ENCODE measurements at regions not wholly inside any gene's neighbourhood (a gene's known extent, or its start where the extent isn't known, plus 50 kb on each side); places are given as distances from the start of the nearest gene placed in this dataset.
"Not testable (repeated sequence)": the region's sequence is repeated elsewhere in the genome, so short reads cannot be mapped to it uniquely, and the experiment has no call there.

GRCh38 chr2:144798989-144799388 is 279.1 kb upstream of the ZEB2 start:
- no peak for DNase-seq (ENCODE audit: low read depth, low spot score)

GRCh38 chr2:144798034-144798433 is 278.1 kb upstream of the ZEB2 start:
- DNase-seq (ENCODE audit: low read depth, low spot score) = no peak

DNA sequence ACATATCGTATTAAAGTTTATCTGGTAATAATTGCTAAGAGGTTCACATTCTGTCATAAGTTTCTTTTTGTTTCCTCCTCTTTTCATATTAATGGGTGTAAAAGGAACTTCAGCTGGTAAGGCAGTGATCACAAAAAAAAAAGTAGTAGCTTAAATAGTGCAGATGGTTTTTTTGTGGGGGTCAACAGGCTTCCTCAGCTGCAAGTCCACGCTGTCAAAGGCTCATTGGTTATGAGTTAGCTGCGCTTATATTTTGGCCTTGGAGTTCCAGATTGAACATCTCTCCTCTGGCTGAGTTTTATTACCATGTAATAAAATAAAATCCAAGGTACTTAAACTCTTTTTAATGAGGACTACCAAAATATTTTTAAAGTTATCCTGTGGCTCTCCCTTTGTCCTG is 277.0 kb upstream of the ZEB2 start:
- DNase-seq (ENCODE audit: low read depth, low spot score) = no peak

DNA sequence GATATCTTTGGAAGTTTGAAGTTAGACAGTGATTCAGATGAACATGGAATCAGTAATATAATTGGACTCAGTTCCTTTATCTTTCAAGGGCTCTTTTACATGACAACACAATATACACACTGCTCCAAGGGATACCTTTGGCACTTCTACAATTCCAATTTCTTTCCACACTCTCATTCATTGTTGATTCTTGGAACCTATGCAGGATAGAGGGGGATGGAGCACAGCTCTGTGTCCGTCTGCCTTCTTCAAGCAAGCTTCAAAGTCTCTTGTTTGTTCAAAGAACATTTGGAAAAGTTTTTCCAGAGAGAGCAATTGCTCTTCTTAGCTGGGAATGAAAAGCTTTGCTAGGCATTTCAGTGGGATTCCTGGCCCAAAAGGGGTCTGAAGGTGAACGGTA is 276.2 kb upstream of the ZEB2 start:
- no peak for DNase-seq (ENCODE audit: low read depth, low spot score)

- DNase-seq (ENCODE audit: low read depth, low spot score) = no peak
These were observed 265.3 kb upstream of the ZEB2 start for GRCh38 chr2:144785253-144785652.

DNA sequence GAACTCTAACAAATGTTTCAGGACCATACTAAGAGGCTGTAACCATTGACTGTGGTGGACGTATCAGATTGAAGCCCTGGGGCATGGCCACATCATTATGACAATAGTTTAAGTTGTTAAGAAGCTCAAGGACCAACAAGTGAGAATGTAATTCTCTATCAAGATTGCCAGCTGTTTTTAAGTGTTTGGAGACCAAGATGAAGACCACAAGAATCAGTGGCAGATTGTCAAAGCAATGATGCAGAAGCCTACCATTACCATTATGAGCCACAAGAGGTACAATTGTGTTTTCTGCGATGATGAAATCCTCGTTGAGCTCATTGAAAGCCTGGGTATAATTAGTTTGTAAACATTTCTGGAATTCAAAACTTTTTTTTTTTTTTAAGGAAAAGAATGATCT is 261.1 kb upstream of the ZEB2 start:
- DNase-seq (ENCODE audit: low read depth, low spot score) = no peak

- DNase-seq (ENCODE audit: low read depth, low spot score) = no peak
These were observed 256.8 kb upstream of the ZEB2 start for GRCh38 chr2:144776766-144777165.

DNA sequence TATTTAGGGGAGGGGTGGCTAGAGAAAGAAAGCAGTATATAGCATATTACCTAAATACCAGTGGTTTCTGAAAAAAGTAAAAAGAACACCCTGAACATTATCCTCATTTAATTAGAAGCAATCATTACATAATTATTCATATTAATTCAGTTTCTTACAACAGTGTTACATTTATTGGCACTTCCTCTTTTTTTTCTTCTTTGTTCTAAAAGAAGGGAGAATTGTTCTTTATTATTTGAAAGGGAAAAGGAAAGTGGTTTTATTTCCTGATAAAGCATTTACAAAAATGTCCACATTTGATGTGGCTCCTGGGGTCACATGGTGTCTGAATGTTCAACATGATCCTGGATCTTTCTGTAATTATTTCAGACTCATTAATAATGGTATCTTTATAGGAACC is 254.9 kb upstream of the ZEB2 start:
- no peak for DNase-seq (ENCODE audit: low read depth, low spot score)

DNA sequence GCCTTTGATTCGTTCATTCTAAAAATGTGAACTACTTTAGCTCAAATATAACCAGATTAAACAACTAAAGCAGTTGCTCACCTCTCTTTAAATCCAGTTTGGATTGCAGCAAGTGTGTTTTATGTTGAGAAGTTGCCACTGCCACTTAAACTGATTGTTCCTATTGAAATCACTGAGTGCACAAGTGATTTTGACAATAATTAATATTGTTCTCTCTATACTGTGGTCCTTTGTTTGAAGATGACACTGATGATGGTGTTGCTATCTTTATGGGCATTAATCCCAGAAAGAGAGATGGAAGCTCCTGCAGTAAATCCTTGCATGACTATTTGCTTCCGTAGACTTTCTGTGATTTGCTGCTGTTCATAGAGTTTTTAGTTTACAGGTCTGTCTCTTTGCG is 251.4 kb upstream of the ZEB2 start:
- DNase-seq (ENCODE audit: low read depth, low spot score) = no peak

GRCh38 chr2:144770616-144771230 is 250.8 kb upstream of the ZEB2 start:
- DNase-seq (ENCODE audit: low read depth, low spot score) = no peak

DNA sequence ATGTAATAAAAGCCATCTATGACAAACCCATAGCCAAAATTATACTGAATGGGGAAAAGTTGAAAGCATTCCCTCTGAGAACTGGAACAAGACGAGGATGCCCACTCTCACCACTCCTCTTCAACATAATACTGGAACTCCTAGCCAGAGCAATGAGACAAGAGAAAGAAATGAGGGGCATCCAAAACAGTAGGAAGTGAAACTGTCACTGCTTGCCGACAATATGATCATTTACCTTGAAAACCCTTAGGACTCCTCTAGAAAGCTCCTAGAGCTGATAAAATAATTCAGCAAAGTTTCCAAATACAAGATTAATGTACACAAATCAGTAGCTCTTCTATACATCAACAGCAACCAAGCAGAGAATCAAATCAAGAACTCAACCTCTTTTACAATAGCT is 241.0 kb upstream of the ZEB2 start:
- not testable (repeated sequence) for DNase-seq (ENCODE audit: low read depth, low spot score)

- DNase-seq (ENCODE audit: low read depth, low spot score) = no peak
These were observed 239.8 kb upstream of the ZEB2 start for GRCh38 chr2:144759746-144760145.

- not testable (repeated sequence) for DNase-seq (ENCODE audit: low read depth, low spot score)
These were observed 238.3 kb upstream of the ZEB2 start for GRCh38 chr2:144758196-144758595.

DNA sequence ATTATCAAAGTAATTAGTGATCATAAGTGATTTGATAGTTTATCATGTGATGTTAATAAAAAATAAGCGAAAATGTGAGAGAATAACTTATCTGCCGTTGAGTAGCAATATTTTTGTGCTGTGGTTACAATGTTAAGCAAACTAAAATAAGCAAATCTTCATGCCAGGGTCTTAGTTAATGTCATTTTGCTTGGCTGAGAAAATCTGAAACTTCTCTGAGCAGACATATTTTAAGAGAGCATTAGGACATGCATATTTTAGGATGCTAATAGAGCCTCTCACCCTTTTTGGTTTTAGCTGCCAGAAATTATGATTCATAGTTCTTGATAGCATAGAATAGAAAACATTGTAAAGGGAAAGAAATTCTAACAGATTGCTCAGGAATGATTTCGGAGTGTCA is 233.5 kb upstream of the ZEB2 start:
- no peak for DNase-seq (ENCODE audit: low read depth, low spot score)

DNA sequence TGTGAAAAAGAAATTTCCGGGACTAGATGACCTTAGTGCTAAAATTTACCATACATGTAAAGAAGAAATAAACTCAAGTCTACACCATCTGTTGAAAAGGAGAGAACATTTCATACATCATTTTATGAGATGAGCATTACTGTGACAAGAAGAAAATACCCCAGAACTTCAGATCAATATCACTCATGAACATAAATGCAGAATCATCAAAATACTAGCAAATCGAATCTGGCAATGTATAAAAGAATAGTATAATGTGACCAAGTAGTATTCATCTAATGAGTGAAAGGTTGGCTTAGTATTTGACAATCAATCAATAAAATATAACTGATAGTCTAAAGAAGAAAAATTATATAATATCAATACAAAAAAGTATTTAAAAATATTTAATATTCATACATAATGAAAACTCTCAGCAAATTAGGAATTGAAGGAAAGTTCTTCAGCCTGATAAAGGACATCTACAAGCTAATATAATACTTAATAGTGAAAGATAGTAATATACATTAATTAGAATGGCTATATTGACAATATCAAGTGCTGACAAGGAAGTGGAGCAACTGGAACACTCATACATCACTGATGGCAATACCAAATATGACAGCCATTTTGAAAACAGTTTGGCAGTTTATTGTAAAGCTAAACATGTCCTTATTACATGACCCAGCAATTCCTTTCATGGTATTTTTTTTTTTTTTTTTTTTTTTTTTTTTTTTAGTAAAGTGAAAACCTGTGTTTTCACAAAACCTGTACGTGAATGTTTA is 231.4 kb upstream of the ZEB2 start:
- DNase-seq (ENCODE audit: low read depth, low spot score) = no peak

- no peak for DNase-seq (ENCODE audit: low read depth, low spot score)
These were observed 229.3 kb upstream of the ZEB2 start for GRCh38 chr2:144749188-144749587.

GRCh38 chr2:144748443-144748842 is 228.5 kb upstream of the ZEB2 start:
- no peak for DNase-seq (ENCODE audit: low read depth, low spot score)

DNA sequence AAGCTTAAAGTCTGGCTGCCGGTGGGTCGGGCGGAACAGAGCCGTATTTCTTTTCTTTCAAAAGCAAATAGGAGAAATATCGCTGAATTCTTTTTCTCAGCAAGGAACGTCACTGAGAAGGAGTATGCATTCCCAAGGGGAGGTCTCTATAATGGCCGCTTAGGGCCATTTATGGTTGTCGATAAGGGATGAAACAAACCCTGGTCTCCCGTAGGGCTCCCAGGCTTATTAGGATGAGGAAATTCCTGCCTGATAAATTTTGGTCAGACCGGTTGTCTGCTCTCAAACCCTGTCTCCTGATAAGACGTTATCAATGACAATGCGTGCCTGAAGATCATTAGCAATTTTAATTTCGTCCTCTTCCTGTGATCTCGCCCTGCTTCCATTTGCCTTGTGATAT is 227.7 kb upstream of the ZEB2 start:
- DNase-seq (ENCODE audit: low read depth, low spot score) = no peak

GRCh38 chr2:144745424-144745823 is 225.5 kb upstream of the ZEB2 start:
- no peak for DNase-seq (ENCODE audit: low read depth, low spot score)

GRCh38 chr2:144738749-144739148 is 218.8 kb upstream of the ZEB2 start:
- no peak for DNase-seq (ENCODE audit: low read depth, low spot score)

DNA sequence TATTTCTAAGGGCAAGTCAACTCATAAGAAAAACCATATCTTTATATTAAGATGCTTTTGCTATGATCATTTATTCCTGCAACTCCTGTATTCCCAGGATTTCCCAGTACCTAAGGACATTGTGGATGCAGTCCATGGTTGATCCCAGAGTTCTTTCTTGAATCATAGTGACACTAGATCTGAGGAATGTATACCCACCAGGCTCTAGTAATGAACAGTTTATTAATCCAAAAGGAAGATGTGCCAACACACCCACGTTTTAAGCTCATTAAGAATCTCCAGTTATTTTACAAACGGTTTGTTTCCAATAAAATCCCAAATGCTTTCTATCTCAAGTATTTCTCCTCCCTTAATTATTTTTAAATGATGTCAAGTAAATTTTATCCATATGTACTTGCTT is 210.8 kb upstream of the ZEB2 start:
- DNase-seq (ENCODE audit: low read depth, low spot score) = no peak

DNA sequence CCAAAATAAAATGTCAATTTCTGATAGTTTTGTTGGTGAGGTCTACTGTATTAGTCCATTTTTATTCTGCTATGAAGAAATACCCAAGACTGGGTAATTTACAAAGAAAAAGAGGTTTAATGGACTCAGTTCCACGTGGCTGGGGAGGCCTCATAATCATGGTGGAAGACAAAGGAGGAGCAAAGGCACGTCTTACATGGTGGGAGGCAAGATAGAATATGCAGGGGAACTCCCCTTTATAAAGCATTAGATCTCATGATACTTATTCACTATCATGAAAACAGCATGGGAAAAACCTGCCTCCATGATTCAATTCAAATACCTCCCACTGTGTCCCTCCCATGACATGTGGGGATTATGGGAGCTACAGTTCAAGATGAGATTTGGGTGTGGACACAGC is 204.5 kb upstream of the ZEB2 start:
- not testable (repeated sequence) for DNase-seq (ENCODE audit: low read depth, low spot score)

- no peak for DNase-seq (ENCODE audit: low read depth, low spot score)
These were observed 198.5 kb upstream of the ZEB2 start for GRCh38 chr2:144718376-144718775.

GRCh38 chr2:144715992-144716391 is 196.1 kb upstream of the ZEB2 start:
- DNase-seq (ENCODE audit: low read depth, low spot score) = no peak

Measured in smooth muscle cell of the brain vasculature (primary cell).